Upper lobe of left lung (tissue), 4 donors: ENCODE measurements at regions not wholly inside any gene's neighbourhood (a gene's known extent, or its start where the extent isn't known, plus 50 kb on each side); places are given as distances from the start of the nearest gene placed in this dataset.

ENCODE experiments used
- CTCF ChIP-seq, 6 experiments: fragments of 450-650 bp in 4 of 6; fragments of 200-600 bp in 2 of 6; sonication (generic) in 2 of 6; IDR thresholded peaks; one replicate each; pipeline ENCODE4 v1.5.1; 2016 to 2019; ENCODE audit warnings: antibody characterized with exemption in 6 of 6
- EP300 ChIP-seq, 4 donors: sonication (generic); formaldehyde crosslinking; IDR thresholded peaks; one replicate each; pipeline ENCODE4 v1.5.1; 2017; ENCODE audit warnings: antibody characterized with exemption in 4 of 4, control low read depth in 2 of 4
- POLR2A ChIP-seq, 4 donors: fragments of 450-650 bp; IDR thresholded peaks; one replicate each; pipeline ENCODE4 v1.5.1; 2016 to 2017; ENCODE audit warnings: antibody characterized with exemption in 4 of 4, mild to moderate bottlenecking in 2 of 4
- POLR2AphosphoS5 ChIP-seq, 2 donors: sonication (generic); formaldehyde crosslinking; IDR thresholded peaks; one replicate each; pipeline ENCODE4 v1.5.1; 2017; ENCODE audit warnings: antibody characterized with exemption in 2 of 2

- TF ChIP-seq CTCF (IDR thresholded peaks at IDR 0.05), result no peak
- no peak for TF ChIP-seq POLR2A (IDR thresholded peaks at IDR 0.05)
- no peak for TF ChIP-seq POLR2AphosphoS5 (IDR thresholded peaks at IDR 0.05)
- no peak for TF ChIP-seq EP300 (IDR thresholded peaks at IDR 0.05)
These were observed 107.3 kb downstream of the TFAP2B start for GRCh38 chr6:50925981-50926380.
